BE2C (cell line): ENCODE measurements at regions not wholly inside any gene's neighbourhood (a gene's known extent, or its start where the extent isn't known, plus 50 kb on each side); places are given as distances from the start of the nearest gene placed in this dataset.

Experiments
- DNase-seq: peaks from one replicate; pipeline ENCODE4 v3.0.0-alpha.2; 2020
- H3K27me3 ChIP-seq: fragments of 250-450 bp; sonication (Bioruptor Pico); 2 replicates; pipeline ENCODE4 v1.5.1; 2020; ENCODE audit warnings: mild to moderate bottlenecking
- H3K36me3 ChIP-seq: fragments of 250-450 bp; sonication (Bioruptor Pico); 2 replicates; pipeline ENCODE4 v1.5.1; 2020; ENCODE audit warnings: mild to moderate bottlenecking
- H3K4me1 ChIP-seq: fragments of 250-450 bp; sonication (Bioruptor Pico); 2 replicates; pipeline ENCODE4 v1.5.1; 2020
- H3K4me3 ChIP-seq: 2 replicates; pipeline ENCODE4 v1.5.1; 2011; ENCODE audit warnings: low read depth, low read length
- H3K9me3 ChIP-seq: fragments of 250-450 bp; sonication (Bioruptor Pico); 2 replicates; pipeline ENCODE4 v1.5.1; 2020
- CTCF ChIP-seq: IDR thresholded peaks from 2 replicates; pipeline ENCODE4 v1.5.1; 2012; ENCODE audit warnings: mild to moderate bottlenecking, low read depth, low read length

DNA sequence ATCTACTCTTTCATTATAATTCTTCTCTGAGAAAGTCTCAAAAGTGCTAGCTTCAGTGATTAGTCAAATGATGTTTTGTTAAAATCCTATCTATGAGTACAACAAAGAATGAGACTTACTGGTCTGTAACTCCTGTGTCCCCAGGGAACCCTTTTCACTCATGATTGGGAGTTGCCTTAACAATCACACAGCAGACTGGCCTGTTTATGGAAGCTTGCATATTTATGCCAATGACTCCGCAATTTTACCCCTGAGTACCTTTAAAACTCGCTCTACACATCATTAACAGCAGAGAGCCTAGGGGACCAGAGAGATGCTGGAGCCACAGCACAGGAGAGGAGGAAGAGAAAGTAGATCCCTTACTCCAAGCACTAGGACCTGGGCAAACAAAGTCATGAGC is 628.1 kb downstream of the IGSF11 start:
- Histone ChIP-seq H3K4me1 (peaks cover under 1% of the 10 kb centered on the region; the same call in 1 of the 2 replicates), H3K9me3 (no peaks in the 10 kb centered on the region), H3K4me3 (no peak overlapping the region), H3K36me3 (no peaks in the 10 kb centered on the region; the same call in 1 of the 2 replicates), H3K27me3 (no peaks in the 10 kb centered on the region)
- DNase-seq: no peak
- TF ChIP-seq CTCF: no peak

- TF ChIP-seq CTCF: no peak
- no peaks in the 10 kb centered on the region for H3K27me3 ChIP-seq
- no peaks in the 10 kb centered on the region; the same call in 1 of the 2 replicates for H3K36me3 ChIP-seq
- no peaks in the 10 kb centered on the region; the same call in 1 of the 2 replicates for H3K4me1 ChIP-seq
- H3K9me3 ChIP-seq: no peaks in the 10 kb centered on the region
- H3K4me3 ChIP-seq: no peak overlapping the region
- no peak for DNase-seq
These were observed 626.2 kb downstream of the IGSF11 start for GRCh38 chr3:118408431-118408830.

GRCh38 chr3:118412503-118412902 is 622.1 kb downstream of the IGSF11 start:
- Histone ChIP-seq H3K27me3 (no peaks in the 10 kb centered on the region), H3K36me3 (no peaks in the 10 kb centered on the region), H3K4me3 (no peak overlapping the region), H3K4me1 (no peaks in the 10 kb centered on the region), H3K9me3 (no peaks in the 10 kb centered on the region)
- DNase-seq: no peak
- TF ChIP-seq CTCF: peak; percentile 29

DNA sequence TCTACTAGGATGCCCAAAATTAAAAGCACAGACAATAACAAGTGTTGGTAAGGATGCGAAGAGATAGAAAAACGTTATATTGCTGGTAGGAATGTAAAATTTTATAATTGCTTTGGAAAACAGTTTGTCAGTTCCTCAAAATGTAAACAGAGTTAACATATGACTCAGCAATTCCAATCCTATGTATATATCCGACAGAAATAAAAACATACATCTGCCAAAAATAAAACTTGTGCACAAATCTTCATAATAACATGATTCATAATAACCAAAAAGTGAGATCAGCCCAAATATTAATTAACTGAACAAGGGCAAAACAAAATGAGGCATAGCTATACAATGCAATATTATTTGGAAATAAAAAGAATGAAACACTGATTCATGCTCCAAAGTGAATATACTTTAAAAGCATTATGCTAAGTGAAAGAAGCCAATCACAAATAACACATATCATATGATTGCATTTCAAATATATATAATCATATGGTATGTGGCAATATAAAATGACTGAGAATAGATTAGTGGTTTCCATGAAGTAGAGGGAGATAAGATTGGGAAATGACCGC is 609.3 kb downstream of the IGSF11 start:
- Histone ChIP-seq H3K4me1 (no peaks in the 10 kb centered on the region), H3K9me3 (no peaks in the 10 kb centered on the region), H3K4me3 (no peak overlapping the region), H3K36me3 (no peaks in the 10 kb centered on the region), H3K27me3 (no peaks in the 10 kb centered on the region)
- no peak for TF ChIP-seq CTCF
- DNase-seq: no peak

GRCh38 chr3:118433825-118434224 is 600.8 kb downstream of the IGSF11 start:
- no peak for TF ChIP-seq CTCF
- no peaks in the 10 kb centered on the region for H3K27me3 ChIP-seq
- H3K4me3 ChIP-seq: no peak overlapping the region
- H3K36me3 ChIP-seq: no peaks in the 10 kb centered on the region
- H3K9me3 ChIP-seq: no peaks in the 10 kb centered on the region
- no peak for DNase-seq
- peaks cover 4% of the 10 kb centered on the region; the same call in 1 of the 2 replicates for H3K4me1 ChIP-seq

DNA sequence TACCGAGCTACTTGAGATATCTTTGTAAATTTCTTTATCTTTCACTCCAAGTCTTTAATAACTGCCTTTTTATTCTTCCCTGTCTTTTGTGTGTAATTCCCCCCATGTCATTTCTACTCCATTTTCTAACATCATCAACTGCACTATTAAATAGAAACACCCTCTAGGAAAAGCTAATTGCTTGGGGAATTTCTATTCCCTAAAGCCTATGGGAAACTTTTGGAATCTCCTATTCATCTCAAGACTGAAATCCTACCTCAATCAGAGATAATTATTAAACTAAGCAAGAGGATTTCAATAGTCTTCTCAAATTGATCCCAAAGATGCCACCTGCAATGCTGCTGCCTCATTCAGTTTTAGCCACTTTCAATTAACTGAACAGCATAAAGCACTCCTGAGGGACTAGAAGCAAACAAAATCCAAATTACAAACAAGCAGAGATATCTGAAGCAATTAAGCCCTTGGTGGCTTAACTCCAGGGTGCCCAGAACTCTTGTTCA is 598.7 kb downstream of the IGSF11 start:
- DNase-seq: no peak
- peaks cover 4% of the 10 kb centered on the region; the same call in 1 of the 2 replicates for H3K4me1 ChIP-seq
- no peaks in the 10 kb centered on the region for H3K36me3 ChIP-seq
- TF ChIP-seq CTCF: no peak
- no peaks in the 10 kb centered on the region for H3K9me3 ChIP-seq
- no peaks in the 10 kb centered on the region for H3K27me3 ChIP-seq
- no peak overlapping the region for H3K4me3 ChIP-seq
